Fibroblast of skin of left quadriceps (primary cell): ENCODE measurements at regions not wholly inside any gene's neighbourhood (a gene's known extent, or its start where the extent isn't known, plus 50 kb on each side); places are given as distances from the start of the nearest gene placed in this dataset.
A peak's percentile ranks its signal among the peaks of the same experiment; 100 is the strongest.

Experiments
- DNase-seq, 2 experiments: peaks; one replicate each; pipeline ENCODE4 v3.0.0-alpha.2; 2013; ENCODE audit warnings: low read depth in 2 of 2

DNA sequence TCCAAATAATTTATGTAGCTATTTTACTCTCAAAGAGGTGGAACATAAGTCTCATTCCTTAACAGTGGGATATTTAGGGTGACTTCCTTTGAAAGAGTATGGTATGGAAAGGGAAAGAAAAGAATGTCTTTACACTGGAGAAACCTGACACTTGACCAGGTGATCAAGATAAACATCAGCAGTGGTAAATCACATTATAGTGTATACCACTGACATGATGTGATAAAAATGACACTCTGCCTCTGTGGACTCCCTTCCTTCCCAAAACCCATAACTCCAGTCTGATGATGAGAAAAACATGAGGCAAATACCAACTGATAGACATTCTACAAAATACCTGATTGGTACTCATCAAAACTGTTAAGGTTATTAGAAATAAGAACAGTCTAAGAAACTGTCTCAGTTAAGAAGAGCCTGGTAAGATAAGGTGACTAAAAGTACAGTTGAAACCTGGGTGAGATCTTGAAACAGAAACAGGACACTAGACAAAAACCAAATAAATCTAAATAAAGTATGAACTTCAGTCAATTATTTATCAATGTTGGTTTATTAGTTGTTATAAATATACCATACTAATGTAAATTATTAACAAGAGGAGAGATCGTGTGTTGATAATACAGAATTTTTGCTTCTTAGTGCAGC is 144.2 kb upstream of the PCDH18 start:
- no peak for DNase-seq

DNA sequence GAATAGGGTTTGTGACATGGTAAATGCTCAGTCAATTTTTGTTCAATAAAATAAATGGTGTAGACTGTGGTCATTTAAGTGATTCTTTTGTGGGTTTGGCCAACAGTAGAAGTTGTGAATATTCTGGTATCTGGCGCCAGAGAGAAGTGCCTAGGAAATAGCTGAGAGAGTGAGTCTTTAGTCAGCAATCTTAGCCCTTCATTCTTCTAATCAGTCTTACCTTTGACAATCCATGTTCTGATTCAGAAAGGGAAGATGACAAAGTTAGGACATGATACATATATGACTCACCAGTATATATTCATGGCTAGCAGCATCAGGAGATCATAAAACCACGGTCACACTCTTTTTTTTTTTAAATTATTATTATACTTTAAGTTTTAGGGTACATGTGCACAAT is 141.8 kb upstream of the PCDH18 start:
- no peak for DNase-seq

GRCh38 chr4:137668885-137669545 is 136.7 kb upstream of the PCDH18 start:
- no peak for DNase-seq

DNA sequence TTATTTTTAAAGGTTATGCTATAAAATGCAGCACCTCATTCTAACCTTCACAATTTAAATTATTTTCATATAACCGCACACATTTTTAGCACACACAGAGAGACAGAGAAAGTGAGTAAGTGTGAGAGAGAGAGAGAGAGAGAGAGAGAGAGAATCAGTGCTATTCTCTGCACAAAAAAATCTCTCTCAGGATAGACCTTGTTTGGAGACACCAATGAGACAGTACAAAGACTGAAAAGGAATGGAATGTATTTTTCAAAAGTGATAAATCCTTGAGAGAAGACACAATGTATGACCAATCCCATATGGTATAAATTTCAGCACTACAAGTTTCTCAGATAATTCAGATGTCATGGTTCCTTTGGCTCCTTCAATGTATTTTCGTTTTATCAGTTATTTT is 132.1 kb upstream of the PCDH18 start:
- peak; percentile 83 to 88 for DNase-seq

GRCh38 chr4:137664046-137664387 is 131.7 kb upstream of the PCDH18 start:
- peak; percentile 98 for DNase-seq

DNA sequence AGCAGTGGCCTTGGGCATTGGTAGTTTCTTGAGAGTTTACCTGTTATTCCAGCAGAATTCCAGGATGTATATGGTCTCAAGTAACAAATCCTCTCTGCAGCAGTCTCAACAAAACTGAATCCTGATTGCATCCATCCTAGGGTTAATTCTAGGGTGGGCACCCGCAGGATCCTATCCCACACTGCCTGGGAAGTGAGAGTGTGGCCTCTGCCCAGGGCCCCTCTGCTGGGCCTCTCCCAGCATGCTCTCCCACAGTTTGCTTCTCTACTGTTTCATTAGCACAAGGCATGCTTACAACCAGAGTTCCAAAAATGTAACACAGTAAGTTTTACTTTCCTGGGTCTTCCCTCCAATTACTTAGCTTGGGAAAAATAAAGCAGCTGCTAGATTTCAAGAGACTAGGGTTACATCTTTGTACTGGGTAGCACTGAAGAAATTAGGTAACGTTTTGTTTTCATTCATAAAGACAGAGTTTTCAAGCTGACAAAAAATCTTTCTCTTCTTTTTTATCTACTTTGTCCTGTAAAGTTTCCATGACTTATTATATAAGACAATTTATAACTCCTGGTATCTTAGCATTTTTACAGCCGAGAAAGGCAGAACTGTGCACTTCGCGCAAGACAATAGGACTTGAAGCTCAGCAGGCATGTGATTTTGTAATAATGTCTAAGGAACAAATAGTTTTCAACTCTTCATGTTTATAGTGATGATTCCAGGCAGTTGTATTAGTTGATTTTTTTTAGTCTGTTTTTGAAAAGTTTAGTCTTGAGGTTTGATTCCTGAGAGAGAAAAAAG is 131.2 kb upstream of the PCDH18 start:
- peak in 1 of 2 experiments; percentile 8 for DNase-seq

GRCh38 chr4:137661693-137662092 is 129.4 kb upstream of the PCDH18 start:
- DNase-seq, result no peak

DNA sequence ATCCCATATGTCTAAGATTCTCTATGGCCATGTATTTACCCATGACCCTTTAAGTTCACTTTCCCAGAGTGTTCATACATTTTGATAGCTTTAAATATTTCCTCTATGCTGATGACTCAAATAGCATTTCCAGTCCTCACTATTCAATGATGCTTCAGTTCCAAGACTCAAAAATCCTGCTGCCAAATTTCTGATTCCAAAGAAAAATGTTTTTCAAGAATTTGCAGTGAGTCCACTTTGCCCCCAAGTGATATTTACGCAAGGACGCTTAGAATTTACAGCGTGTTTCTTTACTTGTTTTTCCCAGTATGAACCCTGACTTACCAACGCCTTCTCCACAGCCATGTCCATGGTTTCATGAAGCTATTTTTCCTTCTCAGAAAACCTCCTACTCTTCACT is 127.9 kb upstream of the PCDH18 start:
- peak in 1 of 2 experiments; percentile 13 for DNase-seq

DNA sequence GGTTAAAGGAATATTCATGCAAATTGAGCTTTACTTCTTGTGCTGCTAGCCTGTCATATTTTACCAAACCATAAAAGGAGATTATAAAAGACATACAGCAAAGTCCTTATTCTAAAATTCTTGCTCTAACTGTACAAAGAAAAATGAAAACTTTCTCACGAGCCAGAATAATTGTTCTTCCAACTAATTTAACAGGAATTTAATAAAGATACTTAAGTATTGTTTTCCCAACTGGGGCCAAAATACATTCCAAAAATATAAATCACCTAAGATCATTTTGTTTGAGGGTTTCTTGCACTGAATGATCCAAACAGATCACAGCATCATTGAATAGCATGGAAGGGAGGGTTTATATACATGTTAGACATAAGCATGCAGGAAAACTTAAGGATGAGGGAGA is 127.1 kb upstream of the PCDH18 start:
- DNase-seq, result peak; percentile 70 to 75

GRCh38 chr4:137656661-137657060 is 124.4 kb upstream of the PCDH18 start:
- no peak for DNase-seq

- DNase-seq, result no peak
These were observed 123.0 kb upstream of the PCDH18 start for GRCh38 chr4:137655302-137655701.

DNA sequence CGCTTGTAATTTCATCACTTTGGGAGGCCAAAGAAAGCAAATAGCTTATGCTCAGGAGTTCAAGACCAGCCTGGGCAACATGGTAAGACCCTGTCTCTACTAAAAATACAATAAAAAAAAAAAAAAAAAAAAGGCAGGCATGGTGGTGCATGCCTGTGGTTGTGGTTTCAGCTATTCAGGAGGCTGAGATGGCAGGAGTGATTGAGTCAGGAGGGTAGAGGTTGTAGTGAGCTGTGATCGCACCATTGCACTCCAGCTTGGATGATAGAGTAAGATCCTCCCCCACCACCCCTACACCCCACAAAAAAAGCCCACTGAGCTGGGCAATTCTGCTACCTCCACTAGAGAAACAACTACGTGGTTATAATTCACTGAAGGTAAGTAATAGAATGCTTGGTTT is 118.8 kb upstream of the PCDH18 start:
- DNase-seq, result peak in 1 of 2 experiments; percentile 28

DNA sequence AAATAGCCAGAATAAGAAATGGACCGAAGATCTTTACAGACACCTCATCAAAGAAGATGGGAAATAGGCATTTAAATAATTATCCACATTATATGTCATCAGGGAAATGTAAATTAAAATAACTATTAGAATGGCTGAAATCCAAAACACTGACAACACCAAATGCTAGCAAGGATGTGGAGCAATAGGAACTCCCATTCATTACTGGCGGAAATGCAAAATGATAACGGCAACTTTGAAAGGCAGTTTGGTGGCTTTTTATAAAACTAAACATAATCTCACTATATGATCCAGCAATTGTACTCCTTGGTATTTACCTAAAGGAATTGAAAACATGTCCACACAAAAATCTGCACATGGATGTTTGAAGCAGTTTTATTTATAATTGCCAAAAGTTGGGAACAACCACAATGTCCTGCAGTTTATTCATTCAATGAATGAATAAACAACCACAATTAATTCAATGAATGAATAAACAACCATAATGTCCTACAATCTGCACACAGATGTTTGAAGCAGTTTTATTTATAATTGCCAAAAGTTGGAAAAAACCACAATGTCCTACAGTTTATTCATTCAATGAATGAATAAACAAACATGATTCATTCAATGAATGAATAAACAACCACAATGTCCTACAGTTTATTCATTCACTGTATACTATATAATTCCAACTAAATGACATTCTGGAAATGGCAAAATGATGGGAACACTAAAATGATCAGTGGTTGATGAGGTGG is 117.6 kb upstream of the PCDH18 start:
- no peak for DNase-seq

DNA sequence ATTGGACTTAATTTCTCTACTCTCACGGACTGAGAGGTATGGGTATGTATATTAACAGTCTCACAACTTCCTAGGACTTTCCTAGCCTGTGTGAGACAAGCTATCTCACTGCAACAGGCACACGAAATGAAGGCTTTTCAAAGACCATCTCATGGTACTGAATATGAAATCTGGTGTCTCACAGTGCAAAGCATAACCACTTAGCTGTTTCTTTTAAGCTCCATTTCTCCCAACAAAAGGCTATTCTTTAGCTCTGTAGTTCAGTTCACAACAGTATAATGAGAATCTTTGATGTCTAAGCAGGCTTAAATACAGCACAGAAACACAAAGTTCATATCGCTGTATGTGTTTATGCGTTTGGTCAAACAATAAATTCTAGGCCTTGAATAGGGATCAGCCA is 116.2 kb upstream of the PCDH18 start:
- DNase-seq, result no peak

DNA sequence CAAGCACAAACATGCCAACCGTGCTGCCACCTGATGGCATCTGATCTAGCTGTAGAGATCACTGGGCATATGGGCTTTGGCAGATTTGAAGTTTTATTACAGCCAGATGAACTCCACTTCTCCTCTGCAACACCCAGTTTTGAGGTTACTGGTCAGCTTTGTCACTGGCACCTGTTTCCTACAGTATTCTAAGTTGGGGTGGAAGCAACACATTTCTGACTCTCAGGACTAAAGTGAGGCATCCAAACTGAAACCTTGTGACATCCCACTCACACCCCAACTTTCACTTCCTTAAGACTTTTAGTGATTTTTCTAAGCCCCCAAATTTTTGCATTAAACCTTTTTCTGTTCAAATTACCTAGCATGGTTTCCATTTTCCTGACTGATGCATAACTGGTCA is 115.1 kb upstream of the PCDH18 start:
- no peak for DNase-seq

- DNase-seq, result no peak
These were observed 111.9 kb upstream of the PCDH18 start for GRCh38 chr4:137644201-137644600.

DNA sequence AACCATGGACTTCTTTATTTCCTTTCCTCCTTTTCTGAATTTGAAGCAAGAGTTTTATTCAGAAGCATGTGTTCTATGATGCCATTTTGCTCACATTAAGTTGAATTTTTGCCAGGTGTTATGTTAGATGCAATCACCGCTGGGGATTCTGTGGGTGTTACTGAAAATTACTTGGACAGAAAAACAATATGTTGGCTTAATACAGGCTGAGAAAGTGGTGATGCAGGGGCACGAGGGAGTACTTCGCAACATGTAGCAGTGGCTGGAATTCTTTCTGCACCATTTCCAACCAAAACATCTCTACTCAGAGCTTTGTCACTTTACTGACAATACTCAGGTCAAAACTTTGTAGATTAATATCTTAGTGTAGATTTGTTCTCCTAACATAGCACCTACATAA is 109.2 kb upstream of the PCDH18 start:
- no peak for DNase-seq

DNA sequence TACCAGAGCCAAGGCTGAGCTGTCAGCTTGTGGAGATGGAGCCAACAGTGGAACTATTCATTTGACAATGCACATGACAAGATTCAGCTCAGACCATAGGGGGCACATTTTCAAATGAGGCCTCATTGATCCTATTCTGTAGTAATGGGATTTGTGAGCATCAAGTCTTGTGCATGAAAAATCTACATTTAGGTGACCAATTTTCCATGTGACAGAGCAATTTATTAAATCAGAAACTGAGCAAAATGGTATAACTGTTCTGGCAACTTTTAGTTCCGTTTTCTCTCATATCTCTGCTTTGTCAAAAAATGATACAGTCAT is 108.5 kb upstream of the PCDH18 start:
- no peak for DNase-seq

DNA sequence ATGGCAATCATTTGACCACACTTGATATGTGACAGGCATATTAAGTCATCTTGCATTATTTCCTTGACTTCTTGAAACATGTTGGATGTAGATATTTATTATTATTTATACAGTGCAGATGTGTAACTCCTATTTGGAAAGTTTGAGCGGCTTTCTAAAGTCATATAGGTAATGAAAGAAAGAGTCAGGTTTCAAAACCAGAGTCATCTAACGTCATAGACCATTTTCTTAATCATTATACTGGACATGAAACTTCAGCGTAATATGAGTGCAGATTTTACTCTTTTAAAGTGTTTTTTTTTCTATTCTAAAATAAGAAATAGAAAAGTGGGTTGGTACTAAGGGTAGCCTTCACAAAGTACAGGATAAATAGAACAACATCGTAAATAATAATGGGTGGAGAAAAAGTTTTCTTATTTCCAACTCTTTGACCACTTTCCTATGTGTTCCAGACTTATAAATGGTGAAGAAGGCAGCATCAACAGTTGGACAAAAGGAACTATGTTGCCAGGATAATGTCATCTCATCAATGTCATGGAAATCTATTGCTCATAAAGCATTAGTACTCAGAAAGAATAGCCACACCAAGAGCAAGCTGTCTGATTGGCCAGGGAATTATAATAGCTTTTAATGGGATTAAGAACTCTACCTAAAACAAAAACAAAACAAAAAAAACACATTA is 108.0 kb upstream of the PCDH18 start:
- DNase-seq, result no peak

DNA sequence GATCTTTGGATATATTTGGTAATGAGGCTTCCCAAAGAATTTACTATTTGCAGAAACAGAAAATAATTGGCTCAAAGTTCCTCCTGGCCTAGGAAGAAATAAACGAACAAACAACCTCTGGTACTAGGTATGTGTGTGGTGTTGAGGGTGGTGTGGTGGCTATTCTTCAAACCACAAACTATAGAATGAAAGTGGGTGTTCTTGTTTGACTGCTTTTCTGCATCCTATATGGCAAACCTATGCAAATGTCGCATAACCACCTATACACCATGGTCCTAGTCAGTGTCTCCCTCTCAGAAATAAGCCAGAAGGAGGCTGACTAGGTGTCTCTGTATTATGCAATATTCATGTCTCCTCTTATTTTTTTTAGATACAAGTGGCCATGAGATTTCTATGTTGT is 106.6 kb upstream of the PCDH18 start:
- no peak for DNase-seq

DNA sequence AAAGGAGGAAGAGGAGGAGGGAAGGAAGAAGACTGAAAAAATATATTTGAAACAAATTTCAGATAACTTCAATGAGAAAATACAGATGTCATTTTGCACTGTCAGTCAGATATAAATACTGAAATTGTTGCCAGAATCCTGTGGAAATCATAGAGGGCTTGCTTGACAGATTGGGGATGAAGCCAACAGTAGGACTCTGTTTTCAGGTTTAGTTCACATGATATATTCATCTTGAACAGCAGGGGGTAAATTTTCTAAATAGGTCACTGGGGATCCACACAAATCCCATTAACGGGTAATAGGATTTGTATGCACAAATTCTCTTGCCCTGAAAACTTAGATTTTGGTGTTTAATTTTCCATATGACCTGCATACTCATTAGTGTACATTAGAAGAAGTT is 103.3 kb upstream of the PCDH18 start:
- no peak for DNase-seq

DNA sequence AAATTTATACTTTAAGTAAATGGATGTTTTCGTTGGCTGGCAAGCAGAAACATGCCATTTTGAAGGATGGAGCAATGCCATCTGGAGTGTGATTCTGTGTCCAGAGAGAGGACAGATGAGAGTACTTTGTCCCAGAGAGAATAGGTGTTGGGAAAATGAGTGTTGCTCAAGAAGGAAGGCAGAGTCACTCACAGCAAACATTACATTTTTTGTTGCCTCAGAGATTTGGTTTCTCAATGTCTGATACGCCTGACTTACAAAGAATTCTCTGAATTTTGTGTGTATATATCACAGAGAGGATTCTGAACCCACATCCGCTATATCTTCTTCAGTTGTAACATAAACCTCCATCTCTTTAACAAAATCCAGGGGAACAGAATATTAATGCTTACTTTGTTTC is 102.8 kb upstream of the PCDH18 start:
- DNase-seq, result no peak
